ENCODE measurements at regions not wholly inside any gene's neighbourhood (a gene's known extent, or its start where the extent isn't known, plus 50 kb on each side); places are given as distances from the start of the nearest gene placed in this dataset.

DNA sequence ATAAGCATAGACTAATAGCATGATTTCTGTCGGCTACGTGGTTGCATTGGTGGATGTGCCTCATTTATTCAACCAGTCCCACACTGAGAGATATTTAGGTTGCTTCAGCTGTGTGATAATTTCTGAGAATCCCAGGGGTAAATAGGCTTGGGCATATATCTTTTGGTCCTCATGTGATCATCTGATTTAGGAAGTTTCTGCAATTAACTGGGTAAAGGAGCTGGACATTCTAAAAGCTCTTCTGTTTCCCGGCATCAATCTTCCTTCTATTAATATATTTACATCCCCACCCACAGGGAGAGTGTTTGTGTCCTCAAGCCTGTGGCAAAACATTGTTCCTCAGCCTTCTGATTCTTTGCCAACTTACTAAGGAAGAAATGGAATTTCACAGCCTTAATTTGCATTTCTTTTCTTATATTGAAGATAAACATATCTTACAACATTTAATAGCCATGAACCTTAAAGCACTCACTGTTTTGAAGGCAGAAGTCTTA is 431.6 kb downstream of the RFC3 start:
- Mint-ChIP-seq H3K4me3 (no peak overlapping the region), H3K27me3 (peaks cover 3% of the 10 kb centered on the region), H3K9me3 (peaks cover 9% of the 10 kb centered on the region), H3K27ac (no peak overlapping the region), H3K36me3 (ENCODE audit: low read depth) (no peaks in the 10 kb centered on the region), H3K4me1 (no peaks in the 10 kb centered on the region)
- ATAC-seq (replicated peaks), result no peak

GRCh38 chr13:34250151-34250670 is 432.3 kb downstream of the RFC3 start:
- no peaks in the 10 kb centered on the region for H3K4me1 Mint-ChIP-seq
- H3K27ac Mint-ChIP-seq, result no peak overlapping the region
- H3K27me3 Mint-ChIP-seq, result peaks cover 3% of the 10 kb centered on the region
- H3K9me3 Mint-ChIP-seq, result peaks cover 7% of the 10 kb centered on the region
- no peak overlapping the region for H3K4me3 Mint-ChIP-seq
- no peak for ATAC-seq (replicated peaks)
- H3K36me3 Mint-ChIP-seq (ENCODE audit: low read depth), result no peaks in the 10 kb centered on the region

DNA sequence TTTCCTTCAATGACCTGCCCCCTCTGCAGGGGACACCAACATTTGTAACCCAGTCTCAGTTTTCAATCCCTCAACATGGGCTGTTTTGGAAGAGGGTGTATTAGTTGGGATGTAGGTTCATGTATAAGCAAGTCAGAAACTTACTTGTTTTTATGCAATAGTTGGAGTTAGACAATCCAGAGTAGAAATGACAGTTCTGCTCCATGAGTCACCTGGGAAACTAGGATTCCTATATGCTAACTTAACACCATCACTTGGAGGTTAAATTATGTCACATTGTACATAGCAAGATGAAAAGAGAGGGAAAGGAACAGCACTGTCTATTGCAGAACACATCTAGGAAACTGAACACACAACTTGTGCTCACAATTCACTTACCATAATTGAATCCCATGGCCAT is 436.4 kb downstream of the RFC3 start:
- Mint-ChIP-seq H3K27me3 (peaks cover 8% of the 10 kb centered on the region), H3K4me3 (no peak overlapping the region), H3K9me3 (peaks cover 19% of the 10 kb centered on the region), H3K4me1 (no peaks in the 10 kb centered on the region), H3K27ac (no peak overlapping the region), H3K36me3 (ENCODE audit: low read depth) (no peaks in the 10 kb centered on the region)
- ATAC-seq (replicated peaks), result no peak

- H3K4me1 Mint-ChIP-seq, result no peaks in the 10 kb centered on the region
- peaks cover 8% of the 10 kb centered on the region for H3K27me3 Mint-ChIP-seq
- no peak overlapping the region for H3K27ac Mint-ChIP-seq
- no peak for ATAC-seq (replicated peaks)
- H3K36me3 Mint-ChIP-seq (ENCODE audit: low read depth), result no peaks in the 10 kb centered on the region
- no peak overlapping the region for H3K4me3 Mint-ChIP-seq
- peaks cover 23% of the 10 kb centered on the region for H3K9me3 Mint-ChIP-seq
Measured at GRCh38 chr13:34255711-34256110, 437.8 kb downstream of the RFC3 start.

DNA sequence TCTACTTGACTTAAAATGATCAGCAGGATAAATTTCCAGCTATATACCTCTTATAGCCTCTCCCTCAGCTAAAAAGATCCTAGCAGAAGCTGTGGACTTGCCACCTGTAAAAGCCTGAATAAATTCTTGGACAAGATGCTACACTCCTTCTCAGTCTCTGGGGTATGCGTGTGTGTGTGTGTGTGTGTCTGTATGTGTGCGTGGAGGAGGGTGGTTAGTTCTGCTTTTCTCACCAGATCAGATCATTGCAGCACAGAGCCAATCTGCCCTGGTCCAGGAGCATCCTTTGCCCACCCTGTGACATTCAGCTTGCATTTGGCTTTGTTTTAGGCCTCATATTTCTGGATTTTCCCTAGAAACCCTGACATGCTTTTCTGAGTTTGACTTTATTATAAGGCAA is 438.3 kb downstream of the RFC3 start:
- H3K27me3 Mint-ChIP-seq, result peaks cover 8% of the 10 kb centered on the region
- no peaks in the 10 kb centered on the region for H3K4me1 Mint-ChIP-seq
- no peaks in the 10 kb centered on the region for H3K36me3 Mint-ChIP-seq (ENCODE audit: low read depth)
- H3K9me3 Mint-ChIP-seq, result peaks cover 25% of the 10 kb centered on the region
- H3K4me3 Mint-ChIP-seq, result no peak overlapping the region
- ATAC-seq (replicated peaks), result no peak
- H3K27ac Mint-ChIP-seq, result no peak overlapping the region

DNA sequence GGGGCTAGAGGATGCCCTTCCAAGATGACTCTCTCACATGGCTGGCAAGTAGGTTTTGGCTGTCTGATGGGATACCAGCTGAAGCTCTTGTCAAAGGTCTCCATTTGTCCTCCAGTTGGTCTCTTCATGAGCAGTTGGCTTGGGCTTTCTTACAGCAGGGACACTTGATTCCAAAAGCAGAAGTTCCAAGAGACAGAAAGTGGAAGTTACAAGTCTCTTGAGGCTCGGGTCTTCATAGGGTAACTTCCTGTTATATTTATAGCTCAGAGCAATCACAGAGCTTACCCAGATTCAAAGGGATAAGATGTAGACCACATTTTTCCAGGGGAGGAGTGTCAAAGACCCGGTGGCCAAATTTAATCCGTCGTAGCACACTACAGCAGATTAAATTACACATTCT is 440.0 kb downstream of the RFC3 start:
- no peaks in the 10 kb centered on the region for H3K4me1 Mint-ChIP-seq
- no peak for ATAC-seq (replicated peaks)
- H3K9me3 Mint-ChIP-seq, result peaks cover 25% of the 10 kb centered on the region
- no peak overlapping the region for H3K27ac Mint-ChIP-seq
- no peak overlapping the region for H3K4me3 Mint-ChIP-seq
- H3K36me3 Mint-ChIP-seq (ENCODE audit: low read depth), result no peaks in the 10 kb centered on the region
- peaks cover 8% of the 10 kb centered on the region for H3K27me3 Mint-ChIP-seq

GRCh38 chr13:34258646-34259386 is 440.9 kb downstream of the RFC3 start:
- H3K9me3 Mint-ChIP-seq, result peaks cover 22% of the 10 kb centered on the region
- H3K4me1 Mint-ChIP-seq, result no peaks in the 10 kb centered on the region
- H3K27me3 Mint-ChIP-seq, result peaks cover 5% of the 10 kb centered on the region
- H3K27ac Mint-ChIP-seq, result no peak overlapping the region
- ATAC-seq (replicated peaks), result no peak
- no peak overlapping the region for H3K4me3 Mint-ChIP-seq
- no peaks in the 10 kb centered on the region for H3K36me3 Mint-ChIP-seq (ENCODE audit: low read depth)

DNA sequence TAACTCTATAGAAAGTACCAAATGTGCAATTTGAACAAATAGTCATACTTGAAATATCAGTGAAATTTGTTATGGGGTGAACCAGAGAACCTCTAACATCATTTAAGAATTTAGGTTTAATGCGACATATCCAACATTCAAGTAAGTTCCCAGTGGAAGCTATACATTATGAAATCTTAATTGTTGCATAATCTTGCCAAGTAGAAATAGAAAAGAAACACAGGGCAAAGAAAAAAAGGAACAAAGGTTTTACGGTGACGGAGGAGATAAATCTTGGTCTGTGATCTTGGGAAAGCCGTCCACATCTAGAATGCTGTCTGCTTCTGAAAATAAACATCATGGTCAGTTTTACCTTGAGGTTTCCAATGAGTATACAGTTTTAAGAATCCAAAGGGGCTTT is 445.7 kb downstream of the RFC3 start:
- peaks cover 9% of the 10 kb centered on the region for H3K9me3 Mint-ChIP-seq
- no peaks in the 10 kb centered on the region for H3K27me3 Mint-ChIP-seq
- H3K36me3 Mint-ChIP-seq (ENCODE audit: low read depth), result no peaks in the 10 kb centered on the region
- no peak overlapping the region for H3K4me3 Mint-ChIP-seq
- H3K27ac Mint-ChIP-seq, result no peak overlapping the region
- no peak for ATAC-seq (replicated peaks)
- no peaks in the 10 kb centered on the region for H3K4me1 Mint-ChIP-seq

DNA sequence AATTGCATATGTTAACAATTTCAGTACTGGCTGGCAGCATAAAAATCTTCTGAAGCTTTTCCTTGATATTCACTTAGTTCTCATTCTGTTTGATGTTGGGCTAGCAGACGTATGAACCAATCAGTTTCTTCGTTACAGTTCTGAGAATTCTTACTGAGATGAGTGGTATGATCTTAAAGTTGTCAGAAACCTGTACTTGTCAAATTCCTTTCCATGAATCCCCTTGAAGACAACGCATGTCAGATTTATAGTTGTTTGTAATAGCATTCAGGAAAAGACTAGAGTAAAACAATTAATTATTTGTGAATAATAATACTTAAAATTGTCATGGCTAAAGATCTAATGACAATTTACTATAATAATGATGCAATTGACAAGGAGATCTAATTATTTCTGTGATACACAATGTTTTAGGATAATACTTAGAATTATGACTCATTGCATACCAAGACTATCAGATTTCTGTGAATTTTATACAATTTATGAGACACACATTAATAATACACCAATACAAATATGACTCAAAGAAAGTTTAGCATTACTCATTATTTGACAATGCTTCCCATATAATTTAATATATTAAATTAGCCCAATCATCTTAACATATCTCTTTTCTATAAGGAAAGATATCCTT is 447.2 kb downstream of the RFC3 start:
- Mint-ChIP-seq H3K4me1 (no peaks in the 10 kb centered on the region), H3K9me3 (peaks cover 3% of the 10 kb centered on the region), H3K36me3 (ENCODE audit: low read depth) (no peaks in the 10 kb centered on the region), H3K27ac (no peak overlapping the region), H3K4me3 (no peak overlapping the region), H3K27me3 (no peaks in the 10 kb centered on the region)
- ATAC-seq (replicated peaks), result no peak

GRCh38 chr13:34276764-34277163 is 458.8 kb downstream of the RFC3 start:
- no peaks in the 10 kb centered on the region for H3K4me1 Mint-ChIP-seq
- H3K9me3 Mint-ChIP-seq, result no peaks in the 10 kb centered on the region
- H3K27me3 Mint-ChIP-seq, result no peaks in the 10 kb centered on the region

GRCh38 chr13:34277936-34278335 is 460.0 kb downstream of the RFC3 start:
- no peak for ATAC-seq (replicated peaks)
- no peaks in the 10 kb centered on the region for H3K4me1 Mint-ChIP-seq
- no peaks in the 10 kb centered on the region for H3K9me3 Mint-ChIP-seq
- no peak overlapping the region for H3K4me3 Mint-ChIP-seq
- no peaks in the 10 kb centered on the region for H3K36me3 Mint-ChIP-seq (ENCODE audit: low read depth)
- no peak overlapping the region for H3K27ac Mint-ChIP-seq
- no peaks in the 10 kb centered on the region for H3K27me3 Mint-ChIP-seq

More at GRCh38 chr13:34276764-34277163, 458.8 kb downstream of the RFC3 start:
- Mint-ChIP-seq H3K27ac (no peak overlapping the region), H3K4me3 (no peak overlapping the region), H3K36me3 (ENCODE audit: low read depth) (no peaks in the 10 kb centered on the region)
- ATAC-seq (replicated peaks), result no peak

DNA sequence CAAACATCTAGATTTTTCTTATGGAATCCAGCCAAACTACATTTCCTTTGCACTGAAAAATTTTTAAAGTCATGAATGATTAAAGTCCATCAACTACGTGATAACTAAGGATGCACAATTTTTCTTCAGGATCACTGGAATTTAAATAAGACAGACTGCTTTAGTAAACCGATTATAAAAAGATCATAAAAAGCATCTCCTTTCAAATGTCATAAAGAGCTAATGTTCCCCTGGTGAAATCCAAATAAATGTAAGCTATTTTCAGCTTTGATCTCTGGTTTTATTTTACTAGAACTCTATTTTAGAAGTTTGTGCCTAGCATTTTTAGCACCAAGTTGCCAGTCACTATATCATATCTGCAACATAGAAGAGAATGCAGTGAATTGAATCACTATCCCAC is 460.8 kb downstream of the RFC3 start:
- H3K27ac Mint-ChIP-seq, result no peak overlapping the region
- ATAC-seq (replicated peaks), result no peak
- no peak overlapping the region for H3K4me3 Mint-ChIP-seq
- no peaks in the 10 kb centered on the region for H3K4me1 Mint-ChIP-seq
- no peaks in the 10 kb centered on the region for H3K36me3 Mint-ChIP-seq (ENCODE audit: low read depth)
- H3K27me3 Mint-ChIP-seq, result no peaks in the 10 kb centered on the region
- H3K9me3 Mint-ChIP-seq, result peaks cover 1% of the 10 kb centered on the region

DNA sequence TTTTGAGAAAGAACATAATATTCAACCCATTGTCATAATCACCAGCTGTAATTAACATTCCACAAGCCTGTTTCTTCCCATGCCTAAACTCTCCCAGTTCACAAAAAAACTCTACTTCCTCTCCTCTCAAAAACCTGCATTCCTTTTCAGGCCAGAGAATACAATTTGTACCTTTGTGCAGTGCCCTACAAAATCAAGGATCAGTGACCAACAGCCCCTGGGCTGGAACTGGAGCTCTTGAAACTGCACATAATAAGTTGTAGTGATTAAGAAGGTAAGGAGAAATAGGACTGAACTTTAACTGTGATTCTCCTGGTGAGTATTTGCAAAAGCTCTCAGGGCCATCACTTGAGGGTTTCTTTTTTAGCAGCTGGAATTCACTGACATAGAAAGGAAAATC is 472.7 kb downstream of the RFC3 start:
- ATAC-seq (replicated peaks), result no peak
- H3K4me1 Mint-ChIP-seq, result no peaks in the 10 kb centered on the region
- H3K36me3 Mint-ChIP-seq (ENCODE audit: low read depth), result no peaks in the 10 kb centered on the region
- H3K4me3 Mint-ChIP-seq, result no peak overlapping the region
- H3K27me3 Mint-ChIP-seq, result no peaks in the 10 kb centered on the region
- no peaks in the 10 kb centered on the region for H3K9me3 Mint-ChIP-seq
- H3K27ac Mint-ChIP-seq, result no peak overlapping the region

DNA sequence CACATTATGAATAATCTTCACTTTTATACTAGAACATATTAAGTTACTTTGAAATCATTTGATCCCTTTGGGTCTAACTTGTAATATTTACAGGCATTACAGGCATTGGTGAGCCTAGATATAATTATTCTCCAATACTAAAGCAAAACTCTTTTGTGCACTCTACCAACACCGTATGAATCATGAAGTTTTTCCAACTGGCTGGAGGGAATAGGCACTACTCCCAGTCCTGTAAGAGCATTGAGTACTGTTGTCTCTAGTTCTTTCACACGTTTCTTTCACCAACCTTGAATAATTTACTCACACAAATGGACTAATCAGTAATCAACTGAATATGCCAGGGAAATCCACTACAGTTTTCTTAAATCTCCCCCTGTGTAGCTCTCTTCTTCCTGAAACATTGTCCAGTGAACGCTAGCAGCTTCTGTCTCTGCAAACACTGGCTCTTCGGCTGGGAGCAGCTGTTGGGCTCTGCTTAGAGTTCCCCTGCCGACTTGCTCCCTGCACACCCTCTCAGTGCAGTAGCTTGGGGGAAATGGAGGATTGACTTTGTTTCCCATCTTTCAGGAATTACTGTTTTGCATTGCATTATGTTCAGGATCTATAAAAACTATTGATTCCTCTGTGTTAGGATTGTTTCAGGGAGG is 476.7 kb downstream of the RFC3 start:
- no peak overlapping the region for H3K4me3 Mint-ChIP-seq
- no peaks in the 10 kb centered on the region for H3K27me3 Mint-ChIP-seq
- ATAC-seq (replicated peaks), result no peak
- H3K4me1 Mint-ChIP-seq, result no peaks in the 10 kb centered on the region
- no peak overlapping the region for H3K27ac Mint-ChIP-seq
- H3K36me3 Mint-ChIP-seq (ENCODE audit: low read depth), result no peaks in the 10 kb centered on the region
- H3K9me3 Mint-ChIP-seq, result no peaks in the 10 kb centered on the region

DNA sequence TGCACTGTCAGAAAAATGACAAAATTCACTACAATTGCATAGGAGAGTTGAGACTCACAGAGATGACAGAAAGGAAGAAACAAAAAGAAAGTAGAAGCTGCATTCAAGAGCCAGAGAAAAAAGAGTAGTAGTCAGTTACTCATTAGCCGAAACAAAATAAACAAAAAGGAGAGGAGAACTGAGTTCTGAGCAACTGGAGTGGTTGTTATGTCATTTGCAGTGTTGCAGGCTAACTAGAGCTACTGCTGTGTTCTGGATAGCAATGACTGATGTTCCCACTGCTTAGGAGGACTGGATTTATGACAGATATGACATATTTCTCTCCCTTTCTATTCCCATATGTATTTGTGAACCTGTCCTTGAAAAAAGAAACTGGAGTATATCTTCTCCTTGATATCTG is 482.6 kb downstream of the RFC3 start:
- ATAC-seq (replicated peaks), result no peak
- Mint-ChIP-seq H3K9me3 (peaks cover 11% of the 10 kb centered on the region), H3K36me3 (ENCODE audit: low read depth) (no peaks in the 10 kb centered on the region), H3K27me3 (peaks cover 3% of the 10 kb centered on the region), H3K27ac (no peak overlapping the region), H3K4me3 (no peak overlapping the region), H3K4me1 (no peaks in the 10 kb centered on the region)
